ENCODE measurements at regions not wholly inside any gene's neighbourhood (a gene's known extent, or its start where the extent isn't known, plus 50 kb on each side); places are given as distances from the start of the nearest gene placed in this dataset.

- H3K4me2 ChIP-seq = no peak overlapping the region
- no peaks in the 10 kb centered on the region for H4K20me1 ChIP-seq (ENCODE audit: insufficient read depth)
- no peak overlapping the region for H3K4me3 ChIP-seq (IDR thresholded peaks at IDR 0.05; ENCODE audit: insufficient read depth, low read depth, low read length)
- H3K27me3 ChIP-seq (ENCODE audit: insufficient read depth, low read depth) = no peaks in the 10 kb centered on the region
- H3K9ac ChIP-seq = no peak overlapping the region
- no peak for TF ChIP-seq CTCF (conservative IDR thresholded peaks at IDR 0.05; ENCODE audit: low read depth, low read length)
- no peak overlapping the region for H3K27ac ChIP-seq
- no peaks in the 10 kb centered on the region for H3K4me1 ChIP-seq (ENCODE audit: low read depth, poor library complexity, severe bottlenecking)
- no peaks in the 10 kb centered on the region for H3K79me2 ChIP-seq (ENCODE audit: insufficient read depth, low read depth)
- H3K36me3 ChIP-seq (ENCODE audit: insufficient read depth) = no peaks in the 10 kb centered on the region
- no peak overlapping the region for H2AFZ ChIP-seq (ENCODE audit: low read depth)
These were observed 212.8 kb upstream of the CHD1 start for GRCh38 chr5:99141534-99142128.

GRCh38 chr5:99138911-99139310 lies 210.1 kb upstream of the CHD1 start:
- no peaks in the 10 kb centered on the region for H3K4me1 ChIP-seq (ENCODE audit: low read depth, poor library complexity, severe bottlenecking)
- H3K27ac ChIP-seq = no peak overlapping the region
- TF ChIP-seq CTCF (conservative IDR thresholded peaks at IDR 0.05; ENCODE audit: low read depth, low read length) = no peak
- no peak overlapping the region for H3K4me2 ChIP-seq
- no peak overlapping the region for H3K4me3 ChIP-seq (IDR thresholded peaks at IDR 0.05; ENCODE audit: insufficient read depth, low read depth, low read length)
- no peak overlapping the region for H3K9ac ChIP-seq
- H3K27me3 ChIP-seq (ENCODE audit: insufficient read depth, low read depth) = no peaks in the 10 kb centered on the region
- H4K20me1 ChIP-seq (ENCODE audit: insufficient read depth) = no peaks in the 10 kb centered on the region
- no peak overlapping the region for H2AFZ ChIP-seq (ENCODE audit: low read depth)
- H3K79me2 ChIP-seq (ENCODE audit: insufficient read depth, low read depth) = no peaks in the 10 kb centered on the region
- H3K36me3 ChIP-seq (ENCODE audit: insufficient read depth) = no peaks in the 10 kb centered on the region

- H3K27ac ChIP-seq = no peak overlapping the region
- no peak overlapping the region for H2AFZ ChIP-seq (ENCODE audit: low read depth)
- no peak for TF ChIP-seq CTCF (conservative IDR thresholded peaks at IDR 0.05; ENCODE audit: low read depth, low read length)
- no peak overlapping the region for H3K4me2 ChIP-seq
- no peaks in the 10 kb centered on the region for H3K79me2 ChIP-seq (ENCODE audit: insufficient read depth, low read depth)
- no peaks in the 10 kb centered on the region for H3K27me3 ChIP-seq (ENCODE audit: insufficient read depth, low read depth)
- H3K4me1 ChIP-seq (ENCODE audit: low read depth, poor library complexity, severe bottlenecking) = no peaks in the 10 kb centered on the region
- H4K20me1 ChIP-seq (ENCODE audit: insufficient read depth) = no peaks in the 10 kb centered on the region
- no peak overlapping the region for H3K9ac ChIP-seq
- no peak overlapping the region for H3K4me3 ChIP-seq (IDR thresholded peaks at IDR 0.05; ENCODE audit: insufficient read depth, low read depth, low read length)
- no peaks in the 10 kb centered on the region for H3K36me3 ChIP-seq (ENCODE audit: insufficient read depth)
These were observed 205.1 kb upstream of the CHD1 start for GRCh38 chr5:99133921-99134320.

GRCh38 chr5:99129768-99130501 lies 201.1 kb upstream of the CHD1 start:
- Histone ChIP-seq H3K4me3 (IDR thresholded peaks at IDR 0.05; ENCODE audit: insufficient read depth, low read depth, low read length) (no peak overlapping the region), H3K9ac (no peak overlapping the region), H4K20me1 (ENCODE audit: insufficient read depth) (no peaks in the 10 kb centered on the region), H2AFZ (ENCODE audit: low read depth) (no peak overlapping the region), H3K79me2 (ENCODE audit: insufficient read depth, low read depth) (no peaks in the 10 kb centered on the region), H3K4me2 (no peak overlapping the region), H3K27ac (no peak overlapping the region), H3K36me3 (ENCODE audit: insufficient read depth) (no peaks in the 10 kb centered on the region), H3K27me3 (ENCODE audit: insufficient read depth, low read depth) (no peaks in the 10 kb centered on the region), H3K4me1 (ENCODE audit: low read depth, poor library complexity, severe bottlenecking) (no peaks in the 10 kb centered on the region)
- no peak for TF ChIP-seq CTCF (conservative IDR thresholded peaks at IDR 0.05; ENCODE audit: low read depth, low read length)

Data from KMS-11 (cell line).